HG03064 (cell line): ENCODE measurements at regions not wholly inside any gene's neighbourhood (a gene's known extent, or its start where the extent isn't known, plus 50 kb on each side); places are given as distances from the start of the nearest gene placed in this dataset.
"Not testable (repeated sequence)": the region's sequence is repeated elsewhere in the genome, so short reads cannot be mapped to it uniquely, and the experiment has no call there.

Source experiments
- ATAC-seq: cut with Tn5 transposase; IDR thresholded peaks from one replicate; pipeline ENCODE4 v1.9.1; 2021; ENCODE audit warnings: low read depth; ENCODE audit not compliant: unreplicated experiment

GRCh38 chr10:28137907-28138880 is 139.3 kb upstream of the ODAD2 start:
- no peak for ATAC-seq

- no peak for ATAC-seq
These were observed 136.4 kb upstream of the ODAD2 start for GRCh38 chr10:28135258-28135657.

GRCh38 chr10:28130267-28130666 is 131.4 kb upstream of the ODAD2 start:
- ATAC-seq = no peak

GRCh38 chr10:28127881-28128280 is 129.0 kb upstream of the ODAD2 start:
- no peak for ATAC-seq

- no peak for ATAC-seq
These were observed 126.8 kb upstream of the ODAD2 start for GRCh38 chr10:28125701-28126100.

- ATAC-seq = no peak
These were observed 121.9 kb upstream of the ODAD2 start for GRCh38 chr10:28120795-28121194.

GRCh38 chr10:28120043-28120749 is 121.3 kb upstream of the ODAD2 start:
- no peak for ATAC-seq

- no peak for ATAC-seq
These were observed 120.2 kb upstream of the ODAD2 start for GRCh38 chr10:28118985-28119628.

- no peak for ATAC-seq
These were observed 114.3 kb upstream of the ODAD2 start for GRCh38 chr10:28113202-28113601.

GRCh38 chr10:28111712-28112111 is 112.8 kb upstream of the ODAD2 start:
- ATAC-seq = no peak

GRCh38 chr10:28105561-28105960 is 106.7 kb upstream of the ODAD2 start:
- ATAC-seq = no peak

- ATAC-seq = no peak
These were observed 98.8 kb upstream of the ODAD2 start for GRCh38 chr10:28097633-28098032.

- no peak for ATAC-seq
These were observed 97.0 kb upstream of the ODAD2 start for GRCh38 chr10:28095791-28096378.

- no peak for ATAC-seq
These were observed 95.2 kb upstream of the ODAD2 start for GRCh38 chr10:28094121-28094520.

GRCh38 chr10:28091913-28092312 is 93.0 kb upstream of the ODAD2 start:
- no peak for ATAC-seq

GRCh38 chr10:28090506-28090905 is 91.6 kb upstream of the ODAD2 start:
- no peak for ATAC-seq

GRCh38 chr10:28089467-28089866 is 90.6 kb upstream of the ODAD2 start:
- no peak for ATAC-seq

- ATAC-seq = no peak
These were observed 88.9 kb upstream of the ODAD2 start for GRCh38 chr10:28087661-28088351.

- not testable (repeated sequence) for ATAC-seq
These were observed 86.9 kb upstream of the ODAD2 start for GRCh38 chr10:28085760-28086159.

GRCh38 chr10:28082885-28083284 is 84.0 kb upstream of the ODAD2 start:
- no peak for ATAC-seq
